ENCODE measurements at regions not wholly inside any gene's neighbourhood (a gene's known extent, or its start where the extent isn't known, plus 50 kb on each side); places are given as distances from the start of the nearest gene placed in this dataset.
"Not testable (repeated sequence)": the region's sequence is repeated elsewhere in the genome, so short reads cannot be mapped to it uniquely, and the experiment has no call there.

GRCh38 chr2:16037808-16038457 lies 97.6 kb downstream of the MYCN start:
- no peak for DNase-seq

- DNase-seq, result no peak
These were observed 96.6 kb downstream of the MYCN start for GRCh38 chr2:16036951-16037350.

- no peak for DNase-seq
These were observed 95.7 kb downstream of the MYCN start for GRCh38 chr2:16035747-16036745.

GRCh38 chr2:16034975-16035746 lies 94.8 kb downstream of the MYCN start:
- no peak for DNase-seq

GRCh38 chr2:16034151-16034974 lies 94.0 kb downstream of the MYCN start:
- DNase-seq, result no peak

- no peak for DNase-seq
These were observed 92.6 kb downstream of the MYCN start for GRCh38 chr2:16033032-16033293.

- DNase-seq, result no peak
These were observed 92.1 kb downstream of the MYCN start for GRCh38 chr2:16032282-16033031.

- no peak for DNase-seq
These were observed 91.5 kb downstream of the MYCN start for GRCh38 chr2:16031848-16032159.

GRCh38 chr2:16031058-16031847 lies 90.9 kb downstream of the MYCN start:
- no peak for DNase-seq

- no peak for DNase-seq
These were observed 90.1 kb downstream of the MYCN start for GRCh38 chr2:16030206-16031057.

- no peak for DNase-seq
These were observed 88.3 kb downstream of the MYCN start for GRCh38 chr2:16028644-16029043.

- DNase-seq, result no peak
These were observed 86.6 kb downstream of the MYCN start for GRCh38 chr2:16026816-16027501.

- no peak for DNase-seq
These were observed 85.7 kb downstream of the MYCN start for GRCh38 chr2:16025876-16026640.

- DNase-seq, result no peak
These were observed 85.0 kb downstream of the MYCN start for GRCh38 chr2:16025211-16025875.

- not testable (repeated sequence) for DNase-seq
These were observed 84.3 kb downstream of the MYCN start for GRCh38 chr2:16024628-16025027.

GRCh38 chr2:16023506-16024360 lies 83.4 kb downstream of the MYCN start:
- no peak for DNase-seq
